IPS-NIHi11 (cell line): ENCODE measurements at regions not wholly inside any gene's neighbourhood (a gene's known extent, or its start where the extent isn't known, plus 50 kb on each side); places are given as distances from the start of the nearest gene placed in this dataset.

Experiments used
- DNase-seq: peaks from one replicate; pipeline ENCODE4 v3.0.0; 2012; ENCODE audit warnings: mixed read lengths, low spot score

GRCh38 chr5:30051976-30052375, 1141.5 kb upstream of the CDH6 start:
- no peak for DNase-seq

DNA sequence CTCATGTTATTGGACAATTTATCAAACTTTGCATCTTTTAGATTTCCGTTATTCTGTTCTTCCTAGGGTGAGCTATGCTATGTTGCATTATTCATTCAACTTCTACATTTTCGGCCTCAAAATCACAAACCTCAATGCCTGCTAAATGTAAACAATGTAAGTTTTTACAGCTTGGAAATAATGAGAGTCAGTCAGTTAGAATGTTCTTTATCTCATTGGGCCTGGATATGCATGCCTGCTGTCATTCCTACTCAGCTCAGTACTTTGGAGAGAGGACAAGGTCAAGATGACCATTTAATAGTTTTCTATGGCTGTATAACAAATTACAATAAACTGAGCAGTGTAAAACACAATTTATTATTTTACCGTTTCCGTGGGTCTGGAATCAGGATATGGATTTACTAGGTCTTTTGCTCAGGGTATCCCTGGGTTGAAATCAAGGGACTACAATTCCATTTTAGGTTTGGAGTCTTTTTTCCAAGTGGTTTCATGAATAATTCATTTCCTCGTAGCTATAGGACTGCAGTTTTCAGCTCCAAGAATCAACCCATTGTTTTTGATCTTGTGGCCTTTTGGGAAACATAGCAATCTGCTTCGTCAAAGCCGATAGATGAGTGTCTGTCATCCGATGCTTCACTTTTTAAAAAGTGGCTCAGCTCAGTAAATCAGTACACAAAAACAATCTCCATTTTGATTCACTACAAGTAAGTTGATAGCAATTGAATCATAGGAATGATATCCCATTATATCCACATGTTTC, 1143.2 kb upstream of the CDH6 start:
- no peak for DNase-seq

DNA sequence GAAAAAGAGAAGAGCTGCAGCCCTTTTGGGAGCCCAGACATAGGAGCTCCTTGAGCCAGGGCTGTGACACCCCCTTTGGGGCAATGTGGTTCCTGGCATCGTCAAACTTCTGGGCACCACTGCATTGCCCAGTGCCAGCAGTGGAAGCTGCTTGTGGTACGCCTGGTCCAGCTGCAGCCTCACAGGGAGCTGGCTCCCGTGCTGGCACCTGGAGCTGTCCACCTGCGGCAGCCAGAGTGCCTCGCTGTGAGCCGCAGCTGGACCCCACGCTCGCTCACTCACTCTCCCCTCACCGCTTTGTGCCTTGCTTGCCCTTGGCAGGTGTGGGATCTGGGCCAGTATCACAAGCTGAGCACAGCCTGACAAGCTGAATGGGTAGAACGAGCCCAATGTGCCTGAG, 1150.8 kb upstream of the CDH6 start:
- DNase-seq = no peak

DNA sequence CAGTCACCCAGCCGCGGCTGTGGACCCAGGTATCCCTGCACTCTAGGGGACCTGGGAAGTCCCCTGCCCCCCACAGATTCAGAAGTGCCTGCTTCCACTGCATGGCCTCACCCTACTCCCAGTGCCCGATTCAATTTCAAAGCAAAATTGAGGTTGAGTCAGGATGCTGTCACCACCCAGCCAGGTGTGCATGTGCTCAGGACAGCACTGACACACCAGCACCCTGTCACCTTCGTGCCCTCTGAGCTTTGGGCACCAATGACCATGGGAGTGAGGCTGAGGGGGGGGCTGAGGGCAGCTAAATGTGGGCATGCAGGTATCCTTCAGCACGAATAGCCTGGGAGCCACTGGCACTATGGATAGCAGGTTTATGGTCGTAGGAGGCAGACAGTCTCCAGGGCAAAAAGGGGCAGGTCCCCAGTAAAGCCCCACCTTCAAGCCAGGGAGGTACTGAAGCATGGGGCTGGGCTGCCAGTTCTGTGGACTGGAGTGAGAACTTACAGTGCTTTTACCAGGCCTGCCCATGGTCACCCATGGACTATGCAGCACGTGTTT, 1151.6 kb upstream of the CDH6 start:
- no peak for DNase-seq

DNA sequence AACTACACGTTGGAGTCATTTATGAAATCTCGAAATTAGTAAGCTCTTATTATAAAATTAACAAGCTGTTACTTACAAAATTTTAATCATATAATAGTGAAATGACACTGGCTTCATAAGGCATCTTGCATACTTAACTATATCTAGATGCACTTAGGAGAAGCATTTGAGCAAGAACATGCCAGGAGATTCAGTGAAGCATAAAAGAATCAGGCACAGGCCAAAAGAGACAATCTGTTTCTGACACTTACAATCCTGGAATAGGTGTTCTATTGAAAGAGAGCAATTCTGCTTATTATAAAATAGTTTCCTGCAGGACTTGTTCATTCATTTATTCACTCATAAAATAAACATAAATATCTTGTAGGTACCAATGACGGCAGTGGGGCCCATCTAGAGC, 1152.2 kb upstream of the CDH6 start:
- no peak for DNase-seq

GRCh38 chr5:30040488-30041118, 1152.9 kb upstream of the CDH6 start:
- DNase-seq = peak; percentile 65

- no peak for DNase-seq
Observed at GRCh38 chr5:30039379-30039778, 1154.1 kb upstream of the CDH6 start.

DNA sequence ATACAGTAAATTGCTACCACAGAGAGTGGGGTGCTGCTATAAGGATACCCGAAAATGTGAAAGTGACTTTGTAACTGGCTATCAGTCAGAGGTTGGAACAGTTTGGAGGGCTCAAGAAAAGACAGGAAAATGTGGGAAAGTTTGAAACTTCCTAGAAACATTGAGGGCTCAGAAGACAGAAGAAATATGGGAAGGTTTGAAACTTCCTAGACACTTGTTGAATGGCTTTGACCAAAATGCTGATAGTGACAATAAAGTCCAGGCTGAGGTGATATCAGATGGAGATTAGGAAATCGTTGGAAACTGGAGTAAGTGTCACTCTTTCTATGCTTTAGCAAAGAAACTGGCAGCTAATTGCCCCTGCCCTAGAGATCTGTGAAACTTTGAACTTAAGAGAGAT, 1158.6 kb upstream of the CDH6 start:
- no peak for DNase-seq

GRCh38 chr5:30030101-30030500, 1163.4 kb upstream of the CDH6 start:
- no peak for DNase-seq

DNA sequence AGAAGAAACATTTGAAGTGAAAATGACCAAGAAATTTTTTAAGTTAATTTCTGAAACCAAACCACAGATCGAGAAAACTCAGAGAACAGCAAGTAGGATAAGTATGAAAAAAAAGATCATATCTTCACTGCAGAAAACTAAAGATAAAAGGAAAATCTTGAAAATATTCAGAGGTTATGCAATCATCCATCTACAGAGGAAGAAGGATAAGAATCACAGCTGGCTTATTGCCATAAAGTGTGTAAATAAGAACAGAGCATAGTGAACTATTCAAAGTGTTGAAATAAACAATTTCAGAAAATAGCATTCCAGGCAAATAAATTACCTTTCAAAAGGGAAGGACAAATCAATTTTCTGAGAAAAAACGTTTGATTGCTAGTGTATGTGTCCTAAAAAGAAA, 1191.7 kb upstream of the CDH6 start:
- no peak for DNase-seq

- no peak for DNase-seq
Observed at GRCh38 chr5:30000231-30000630, 1193.3 kb upstream of the CDH6 start.

GRCh38 chr5:29995154-29995553, 1198.3 kb upstream of the CDH6 start:
- DNase-seq = no peak

GRCh38 chr5:29994519-29994918, 1199.0 kb upstream of the CDH6 start:
- DNase-seq = no peak

DNA sequence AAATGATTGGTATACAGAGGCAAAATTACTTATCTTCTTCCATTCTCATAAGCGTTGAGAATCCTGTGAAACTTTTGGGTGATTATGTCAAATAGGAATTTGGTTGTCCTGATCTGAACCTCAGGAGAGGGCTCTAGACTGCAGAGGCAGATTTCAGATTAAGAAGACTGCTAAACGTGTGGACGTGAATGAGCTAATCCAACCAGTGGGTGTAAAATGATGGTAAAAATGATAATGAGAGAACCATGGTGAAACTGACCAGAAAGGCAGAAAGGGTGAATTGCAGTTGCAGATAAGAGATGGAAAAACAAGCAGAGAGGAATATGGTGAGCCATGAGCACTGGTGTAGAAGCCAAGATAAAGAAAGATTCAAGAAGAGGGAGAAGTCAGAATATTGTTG, 1200.2 kb upstream of the CDH6 start:
- DNase-seq = no peak

- no peak for DNase-seq
Observed at GRCh38 chr5:29992248-29992647, 1201.2 kb upstream of the CDH6 start.

GRCh38 chr5:29990681-29991080, 1202.8 kb upstream of the CDH6 start:
- DNase-seq = no peak

DNA sequence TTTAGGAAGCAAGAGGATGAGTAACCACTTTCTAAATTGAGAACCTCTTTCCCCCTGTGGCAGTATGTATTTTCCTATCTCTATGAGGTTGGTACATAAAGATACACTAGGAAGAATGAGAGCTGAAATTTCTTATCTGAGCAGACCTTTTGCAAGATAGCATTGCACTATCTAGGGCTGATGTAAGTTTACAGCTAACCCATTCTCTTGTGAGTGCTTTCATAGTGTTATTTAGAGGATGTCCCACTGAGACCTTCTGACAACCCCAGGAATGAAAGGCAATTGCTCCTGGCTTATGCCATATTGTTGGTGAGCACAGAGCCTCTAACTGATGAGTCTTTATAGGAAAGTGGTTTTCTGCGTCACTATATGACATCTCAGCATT, 1209.3 kb upstream of the CDH6 start:
- peak; percentile 11 for DNase-seq

- DNase-seq = no peak
Observed at GRCh38 chr5:29983528-29984155, 1209.8 kb upstream of the CDH6 start.

GRCh38 chr5:29982457-29982856, 1211.0 kb upstream of the CDH6 start:
- DNase-seq = no peak

DNA sequence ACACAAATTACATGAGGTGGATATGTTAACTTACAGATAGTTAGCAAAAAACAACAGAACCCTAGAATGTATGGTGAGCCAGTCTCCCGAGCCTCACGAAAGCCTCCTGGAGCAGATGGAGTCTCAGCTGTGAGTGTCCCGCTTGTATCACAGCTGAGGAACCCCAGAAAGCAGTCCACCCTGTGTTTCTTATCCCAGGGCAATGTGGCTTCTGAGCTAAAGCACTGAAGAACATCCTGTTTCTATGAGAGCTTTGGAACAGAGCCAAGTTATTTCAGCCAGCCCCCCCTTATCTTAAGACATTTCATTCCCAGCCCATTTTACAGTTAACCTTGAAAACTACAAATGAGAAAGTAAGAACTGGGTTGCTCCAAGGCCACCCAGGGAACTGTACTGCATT, 1220.9 kb upstream of the CDH6 start:
- DNase-seq = no peak

DNA sequence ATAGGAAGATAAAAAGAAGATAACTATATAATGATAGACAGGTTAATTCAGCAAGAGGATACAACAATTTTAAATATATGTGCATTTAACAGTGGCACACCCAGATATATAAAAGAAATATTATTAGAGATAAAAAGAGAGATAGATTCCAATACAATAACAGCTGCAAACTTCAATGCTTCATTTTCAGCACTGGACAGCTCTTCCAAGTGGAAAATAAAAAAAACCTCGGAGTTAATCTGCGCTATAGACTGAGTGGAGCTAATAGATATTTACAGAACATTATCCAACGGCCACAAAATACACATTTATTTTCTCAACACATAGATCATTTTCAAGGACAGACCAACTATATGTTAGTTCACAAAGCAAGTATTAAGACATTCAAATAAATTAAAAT, 1229.5 kb upstream of the CDH6 start:
- DNase-seq = no peak

- no peak for DNase-seq
Observed at GRCh38 chr5:29960323-29960722, 1233.2 kb upstream of the CDH6 start.

DNA sequence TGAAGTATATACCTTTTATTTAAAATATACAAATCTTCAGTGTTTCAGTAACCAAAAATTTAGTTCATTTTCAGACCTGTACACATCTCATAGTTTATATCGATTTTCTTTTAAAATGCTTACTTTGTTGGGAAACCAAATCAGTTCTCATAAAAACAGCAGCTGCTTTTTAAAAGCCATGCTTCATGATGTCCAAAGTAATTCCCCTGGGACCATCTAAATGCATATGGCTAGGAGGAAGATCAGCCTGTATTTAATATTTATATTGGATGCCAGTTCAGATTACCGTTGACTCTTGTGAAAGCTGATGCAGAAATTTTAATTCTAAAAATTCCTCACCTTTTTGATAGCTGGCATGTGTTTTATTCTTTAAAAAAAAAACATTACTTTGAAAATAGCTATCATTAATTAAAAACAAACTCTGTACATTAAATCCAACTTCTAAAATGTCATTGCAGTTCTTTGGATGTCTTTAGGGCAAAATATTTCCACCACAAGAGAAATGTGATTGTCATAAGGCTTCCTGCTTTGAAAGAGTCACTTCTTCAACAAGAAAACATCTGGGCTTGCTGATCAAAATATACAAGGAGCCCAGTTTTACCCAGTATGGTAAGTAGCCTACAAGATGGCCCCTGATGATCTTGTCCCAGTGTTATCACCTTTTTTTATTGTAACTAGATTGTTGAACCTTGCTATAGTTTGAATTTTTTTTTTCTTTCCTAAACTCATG, 1242.9 kb upstream of the CDH6 start:
- no peak for DNase-seq
